Peyer's patch (tissue), 4 donors: ENCODE measurements at regions not wholly inside any gene's neighbourhood (a gene's known extent, or its start where the extent isn't known, plus 50 kb on each side); places are given as distances from the start of the nearest gene placed in this dataset.

Experiments
- DNase-seq, 3 donors: peaks; one replicate each; pipeline ENCODE4 v3.0.0-alpha.2; 2017 to 2019
- H3K27ac ChIP-seq, 4 donors: fragments of 200-600 bp; sonication (generic); one replicate each; pipeline ENCODE4 v1.5.1; 2016 to 2019
- H3K27me3 ChIP-seq, 2 donors: fragments of 200-600 bp; sonication (generic); one replicate each; pipeline ENCODE4 v1.5.1; 2019
- H3K36me3 ChIP-seq, 3 donors: fragments of 200-600 bp; sonication (generic); one replicate each; pipeline ENCODE4 v1.5.1; 2016 to 2019
- H3K4me1 ChIP-seq, 4 donors: fragments of 200-600 bp; sonication (generic); one replicate each; pipeline ENCODE4 v1.5.1; 2016 to 2019
- H3K4me3 ChIP-seq, 4 donors: fragments of 200-600 bp; sonication (generic); 1 replicate in 3 of 4; 2 replicates in 1 of 4; pipeline ENCODE4 v1.5.1; 2016 to 2019; ENCODE audit warnings: mild to moderate bottlenecking in 1 of 4
- H3K9me3 ChIP-seq, 4 donors: fragments of 200-600 bp; sonication (generic); one replicate each; pipeline ENCODE4 v1.5.1; 2016 to 2019; ENCODE audit warnings: mild to moderate bottlenecking in 1 of 4
- POLR2A ChIP-seq, 2 donors: fragments of 450-650 bp; IDR thresholded peaks; one replicate each; pipeline ENCODE4 v1.5.1; 2017; ENCODE audit warnings: antibody characterized with exemption in 2 of 2, mild to moderate bottlenecking in 2 of 2, moderate library complexity in 2 of 2
- TF ChIP-seq, protein P1 (sequence below), 6 experiments: fragments of 450-650 bp in 4 of 6; fragments of 200-600 bp in 2 of 6; sonication (generic) in 1 of 6; IDR thresholded peaks; one replicate each; pipeline ENCODE4 v1.5.1; 2017 to 2019; ENCODE audit warnings: antibody characterized with exemption in 6 of 6, mild to moderate bottlenecking in 3 of 6, moderate library complexity in 1 of 6

DNA sequence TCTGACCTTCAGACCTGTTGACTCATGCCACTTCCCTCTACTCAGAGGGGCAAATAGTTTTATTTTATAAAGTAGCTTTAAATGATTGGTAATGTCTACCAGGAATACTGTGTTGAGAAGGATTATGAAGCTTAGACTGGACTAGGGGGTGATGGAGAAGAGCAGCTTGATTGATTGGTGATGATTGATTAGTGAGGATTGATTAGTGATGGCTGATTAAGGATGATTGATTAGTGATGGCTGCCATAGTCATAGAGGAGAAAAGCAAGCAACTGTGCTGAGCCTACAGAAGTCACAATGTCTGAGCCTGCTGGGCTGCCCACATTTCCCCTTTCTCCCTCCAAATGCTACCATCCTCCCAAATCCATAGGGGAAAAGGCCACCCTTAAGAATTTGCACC lies 206.8 kb upstream of the SALL1 start:
- no peak for DNase-seq

DNA sequence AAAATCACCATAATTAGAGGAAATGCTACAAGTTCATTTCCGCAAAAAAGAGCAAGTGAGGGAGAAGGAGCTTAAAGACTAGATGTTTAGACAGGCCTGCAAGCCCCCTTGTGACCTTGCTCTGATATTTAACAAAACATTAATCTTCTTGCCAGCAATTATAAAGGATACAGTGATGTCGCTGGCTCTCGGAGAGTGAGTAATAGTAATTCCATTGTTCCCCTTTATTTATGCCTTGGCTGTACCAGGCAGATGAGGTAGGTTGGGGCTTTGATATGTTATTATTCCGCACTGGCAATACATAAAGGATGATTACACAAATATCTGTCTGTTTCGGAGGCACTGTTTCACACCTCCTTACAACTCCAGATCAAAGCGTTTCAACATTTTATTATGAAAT lies 204.8 kb upstream of the SALL1 start:
- Histone ChIP-seq H3K9me3 (no peaks in the 10 kb centered on the region), H3K4me3 (no peak overlapping the region), H3K27me3 (no peaks in the 10 kb centered on the region), H3K27ac (no peak overlapping the region), H3K4me1 (no peaks in the 10 kb centered on the region), H3K36me3 (no peaks in the 10 kb centered on the region)
- DNase-seq = no peak
- TF ChIP-seq, protein P1, sequence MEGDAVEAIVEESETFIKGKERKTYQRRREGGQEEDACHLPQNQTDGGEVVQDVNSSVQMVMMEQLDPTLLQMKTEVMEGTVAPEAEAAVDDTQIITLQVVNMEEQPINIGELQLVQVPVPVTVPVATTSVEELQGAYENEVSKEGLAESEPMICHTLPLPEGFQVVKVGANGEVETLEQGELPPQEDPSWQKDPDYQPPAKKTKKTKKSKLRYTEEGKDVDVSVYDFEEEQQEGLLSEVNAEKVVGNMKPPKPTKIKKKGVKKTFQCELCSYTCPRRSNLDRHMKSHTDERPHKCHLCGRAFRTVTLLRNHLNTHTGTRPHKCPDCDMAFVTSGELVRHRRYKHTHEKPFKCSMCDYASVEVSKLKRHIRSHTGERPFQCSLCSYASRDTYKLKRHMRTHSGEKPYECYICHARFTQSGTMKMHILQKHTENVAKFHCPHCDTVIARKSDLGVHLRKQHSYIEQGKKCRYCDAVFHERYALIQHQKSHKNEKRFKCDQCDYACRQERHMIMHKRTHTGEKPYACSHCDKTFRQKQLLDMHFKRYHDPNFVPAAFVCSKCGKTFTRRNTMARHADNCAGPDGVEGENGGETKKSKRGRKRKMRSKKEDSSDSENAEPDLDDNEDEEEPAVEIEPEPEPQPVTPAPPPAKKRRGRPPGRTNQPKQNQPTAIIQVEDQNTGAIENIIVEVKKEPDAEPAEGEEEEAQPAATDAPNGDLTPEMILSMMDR (IDR thresholded peaks at IDR 0.05) = no peak
- no peak for TF ChIP-seq POLR2A (IDR thresholded peaks at IDR 0.05)

More for the DNA sequence above, 206.8 kb upstream of the SALL1 start:
- Histone ChIP-seq H3K4me3 (no peak overlapping the region), H3K27me3 (no peaks in the 10 kb centered on the region), H3K9me3 (no peaks in the 10 kb centered on the region), H3K27ac (no peak overlapping the region), H3K36me3 (no peaks in the 10 kb centered on the region), H3K4me1 (no peaks in the 10 kb centered on the region)
- TF ChIP-seq, protein P1 (IDR thresholded peaks at IDR 0.05) = no peak
- TF ChIP-seq POLR2A (IDR thresholded peaks at IDR 0.05) = no peak

DNA sequence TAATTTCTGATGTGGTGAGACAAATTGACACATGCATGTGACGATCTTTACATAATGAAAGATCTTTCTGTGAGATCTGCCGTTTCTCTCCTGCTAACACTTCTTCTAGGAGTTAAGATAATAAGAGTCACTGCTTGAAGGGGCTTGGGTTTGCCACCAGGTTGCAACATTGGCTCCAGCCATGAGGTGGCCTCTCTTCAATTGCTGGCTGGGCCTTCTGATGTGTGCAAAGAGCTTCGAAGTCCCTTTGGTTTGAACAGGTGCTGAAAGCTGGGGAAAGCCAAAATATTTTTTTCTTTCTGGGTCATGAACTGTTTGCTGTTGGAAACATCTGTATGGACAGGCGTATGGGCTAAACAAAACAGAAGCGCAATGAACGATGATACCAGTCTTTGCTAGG lies 204.1 kb upstream of the SALL1 start:
- TF ChIP-seq, protein P1 (IDR thresholded peaks at IDR 0.05) = no peak
- TF ChIP-seq POLR2A (IDR thresholded peaks at IDR 0.05) = no peak
- Histone ChIP-seq H3K4me3 (no peak overlapping the region), H3K36me3 (no peaks in the 10 kb centered on the region), H3K27me3 (no peaks in the 10 kb centered on the region), H3K27ac (no peak overlapping the region), H3K9me3 (no peaks in the 10 kb centered on the region), H3K4me1 (no peaks in the 10 kb centered on the region)
- no peak for DNase-seq

DNA sequence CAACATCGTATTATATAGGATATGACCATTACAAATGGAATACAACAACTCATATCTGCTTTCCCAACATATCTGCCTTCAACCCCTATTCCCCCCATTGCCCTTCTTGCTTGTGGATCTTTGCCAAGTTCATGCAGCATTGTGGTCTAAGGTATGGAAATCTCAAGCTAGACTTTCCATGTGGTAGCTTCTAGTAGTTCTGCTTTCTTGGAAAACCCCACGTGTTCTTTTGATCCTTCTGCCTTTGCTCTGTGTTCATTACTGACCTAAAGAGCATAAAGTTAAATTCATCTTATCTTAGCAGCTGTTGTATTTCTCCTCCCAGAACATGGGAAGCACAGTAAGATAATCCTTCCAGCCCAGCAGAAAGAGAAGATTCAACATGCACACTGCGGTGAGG lies 202.0 kb upstream of the SALL1 start:
- H3K4me3 ChIP-seq = no peak overlapping the region
- no peaks in the 10 kb centered on the region for H3K36me3 ChIP-seq
- TF ChIP-seq, protein P1 (IDR thresholded peaks at IDR 0.05) = no peak
- TF ChIP-seq POLR2A (IDR thresholded peaks at IDR 0.05) = no peak
- no peak for DNase-seq
- no peak overlapping the region for H3K27ac ChIP-seq
- H3K27me3 ChIP-seq = no peaks in the 10 kb centered on the region
- H3K9me3 ChIP-seq = no peaks in the 10 kb centered on the region
- no peaks in the 10 kb centered on the region for H3K4me1 ChIP-seq

DNA sequence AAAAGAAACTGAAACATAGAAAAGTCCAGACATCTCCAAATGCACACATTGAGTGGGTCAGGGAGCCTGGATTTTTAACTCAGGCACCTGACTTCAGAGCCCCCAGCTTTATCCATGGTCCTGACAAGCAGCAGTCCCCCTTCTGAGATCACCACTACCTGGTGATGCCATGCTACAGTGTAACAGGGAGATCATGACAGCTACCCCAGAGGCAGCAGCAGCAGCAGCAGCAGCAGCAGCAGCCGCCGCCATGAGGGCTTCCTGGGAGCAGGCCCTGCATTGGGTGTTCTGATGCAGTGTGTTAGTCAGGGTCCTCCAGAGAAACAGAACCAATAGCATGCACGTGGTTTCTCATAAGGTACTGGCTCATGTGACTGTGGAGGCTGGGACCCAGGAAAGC lies 198.6 kb upstream of the SALL1 start:
- no peak overlapping the region for H3K27ac ChIP-seq
- no peak for DNase-seq
- no peak overlapping the region for H3K4me3 ChIP-seq
- H3K27me3 ChIP-seq = no peaks in the 10 kb centered on the region
- TF ChIP-seq, protein P1 (IDR thresholded peaks at IDR 0.05) = no peak
- TF ChIP-seq POLR2A (IDR thresholded peaks at IDR 0.05) = no peak
- H3K36me3 ChIP-seq = no peaks in the 10 kb centered on the region
- H3K4me1 ChIP-seq = no peaks in the 10 kb centered on the region
- no peaks in the 10 kb centered on the region for H3K9me3 ChIP-seq

DNA sequence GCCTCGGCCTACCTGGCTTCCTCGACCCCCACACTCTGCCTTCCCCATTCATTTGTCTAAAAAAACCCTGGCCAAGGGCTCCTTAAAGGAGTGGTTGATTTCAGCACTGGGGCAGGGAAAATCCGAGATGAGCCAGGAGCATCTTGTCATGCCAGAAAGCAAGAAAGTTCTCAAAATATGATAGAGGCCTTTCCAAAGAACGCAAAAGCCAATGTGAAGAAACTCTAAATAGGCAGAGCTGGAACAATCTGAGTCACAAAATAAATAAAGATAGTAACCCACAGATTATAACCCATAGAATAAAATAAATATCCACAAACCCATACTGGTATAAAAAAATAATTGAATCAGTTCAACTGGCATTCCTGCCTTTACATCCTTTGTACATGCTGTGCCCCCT lies 192.3 kb upstream of the SALL1 start:
- Histone ChIP-seq H3K27ac (no peak overlapping the region), H3K4me1 (no peaks in the 10 kb centered on the region), H3K36me3 (no peaks in the 10 kb centered on the region), H3K27me3 (no peaks in the 10 kb centered on the region), H3K4me3 (no peak overlapping the region), H3K9me3 (no peaks in the 10 kb centered on the region)
- no peak for DNase-seq
- TF ChIP-seq, protein P1 (IDR thresholded peaks at IDR 0.05) = no peak
- no peak for TF ChIP-seq POLR2A (IDR thresholded peaks at IDR 0.05)
